ENCODE measurements at regions not wholly inside any gene's neighbourhood (a gene's known extent, or its start where the extent isn't known, plus 50 kb on each side); places are given as distances from the start of the nearest gene placed in this dataset.

- Histone ChIP-seq H3K9ac (ENCODE audit: insufficient read depth in 1 of 2, low read length in 2 of 2) (no peak overlapping the region), H3K9me3 (ENCODE audit: control insufficient read depth in 4 of 4, insufficient read depth in 3 of 4, low read length in 3 of 4) (no peaks in the 10 kb centered on the region), H3K27ac (ENCODE audit: low read depth in 1 of 2, low read length in 1 of 2) (no peak overlapping the region), H3K4me3 (no peak overlapping the region), H3K4me1 (ENCODE audit: control insufficient read depth in 5 of 5, insufficient read depth in 5 of 5, low read length in 5 of 5) (no peaks in the 10 kb centered on the region), H3K27me3 (ENCODE audit: control insufficient read depth in 3 of 3, insufficient read depth in 3 of 3, low read length in 2 of 3) (no peaks in the 10 kb centered on the region), H3K36me3 (ENCODE audit: control insufficient read depth in 4 of 4, insufficient read depth in 4 of 4, low read length in 4 of 4) (no peaks in the 10 kb centered on the region)
- DNase-seq, result no peak
- no peak for TF ChIP-seq CTCF (IDR thresholded peaks at IDR 0.05; ENCODE audit: control extremely low read depth, extremely low read depth)
- no peak for ATAC-seq (ENCODE audit: insufficient read depth, low FRiP score)
- 96 to 99% methylated on average over 2 of the region's 2 CpGs for WGBS, 2 donors
Measured at GRCh38 chr2:160976797-160977196, 183.4 kb upstream of the TANK start.

- WGBS, 2 donors, result 48 to 49% methylated on average over 2 of the region's 2 CpGs
Measured at GRCh38 chr2:160977376-160977775, 182.9 kb upstream of the TANK start.

GRCh38 chr2:160977854-160978253 is 182.4 kb upstream of the TANK start:
- H3K4me1 ChIP-seq (ENCODE audit: control insufficient read depth in 5 of 5, insufficient read depth in 5 of 5, low read length in 5 of 5), result no peaks in the 10 kb centered on the region
- DNase-seq (no peak), ATAC-seq (ENCODE audit: insufficient read depth, low FRiP score) (no peak)
- no peak overlapping the region for H3K27ac ChIP-seq (ENCODE audit: low read depth in 1 of 2, low read length in 1 of 2)
- no peaks in the 10 kb centered on the region for H3K27me3 ChIP-seq (ENCODE audit: control insufficient read depth in 3 of 3, insufficient read depth in 3 of 3, low read length in 2 of 3)
- H3K4me3 ChIP-seq, result no peak overlapping the region
- no peak for TF ChIP-seq CTCF (IDR thresholded peaks at IDR 0.05; ENCODE audit: control extremely low read depth, extremely low read depth)
- no peaks in the 10 kb centered on the region for H3K36me3 ChIP-seq (ENCODE audit: control insufficient read depth in 4 of 4, insufficient read depth in 4 of 4, low read length in 4 of 4)
- WGBS, 2 donors, result 92 to 95% methylated on average over 2 of the region's 2 CpGs
- H3K9me3 ChIP-seq (ENCODE audit: control insufficient read depth in 4 of 4, insufficient read depth in 3 of 4, low read length in 3 of 4), result no peaks in the 10 kb centered on the region
- no peak overlapping the region for H3K9ac ChIP-seq (ENCODE audit: insufficient read depth in 1 of 2, low read length in 2 of 2)

More at GRCh38 chr2:160977376-160977775, 182.9 kb upstream of the TANK start:
- no peak for TF ChIP-seq CTCF (IDR thresholded peaks at IDR 0.05; ENCODE audit: control extremely low read depth, extremely low read depth)
- Histone ChIP-seq H3K4me1 (ENCODE audit: control insufficient read depth in 5 of 5, insufficient read depth in 5 of 5, low read length in 5 of 5) (no peaks in the 10 kb centered on the region), H3K27ac (ENCODE audit: low read depth in 1 of 2, low read length in 1 of 2) (no peak overlapping the region), H3K4me3 (no peak overlapping the region), H3K9ac (ENCODE audit: insufficient read depth in 1 of 2, low read length in 2 of 2) (no peak overlapping the region), H3K27me3 (ENCODE audit: control insufficient read depth in 3 of 3, insufficient read depth in 3 of 3, low read length in 2 of 3) (no peaks in the 10 kb centered on the region), H3K36me3 (ENCODE audit: control insufficient read depth in 4 of 4, insufficient read depth in 4 of 4, low read length in 4 of 4) (no peaks in the 10 kb centered on the region), H3K9me3 (ENCODE audit: control insufficient read depth in 4 of 4, insufficient read depth in 3 of 4, low read length in 3 of 4) (no peaks in the 10 kb centered on the region)
- DNase-seq (no peak), ATAC-seq (ENCODE audit: insufficient read depth, low FRiP score) (no peak)

- no peak for TF ChIP-seq CTCF (IDR thresholded peaks at IDR 0.05; ENCODE audit: control extremely low read depth, extremely low read depth)
- Histone ChIP-seq H3K9ac (ENCODE audit: insufficient read depth in 1 of 2, low read length in 2 of 2) (no peak overlapping the region), H3K9me3 (ENCODE audit: control insufficient read depth in 4 of 4, insufficient read depth in 3 of 4, low read length in 3 of 4) (no peaks in the 10 kb centered on the region), H3K4me1 (ENCODE audit: control insufficient read depth in 5 of 5, insufficient read depth in 5 of 5, low read length in 5 of 5) (peaks cover 0 to 13% (median 10%) of the 10 kb centered on the region in 5 donors), H3K27me3 (ENCODE audit: control insufficient read depth in 3 of 3, insufficient read depth in 3 of 3, low read length in 2 of 3) (no peaks in the 10 kb centered on the region), H3K27ac (ENCODE audit: low read depth in 1 of 2, low read length in 1 of 2) (peak overlapping the region in 1 of 2 donors; percentile 82), H3K36me3 (ENCODE audit: control insufficient read depth in 4 of 4, insufficient read depth in 4 of 4, low read length in 4 of 4) (no peaks in the 10 kb centered on the region), H3K4me3 (no peak overlapping the region)
- 59 to 66% methylated on average over 3 of the region's 3 CpGs for WGBS, 2 donors
- DNase-seq (peak in 2 of 3 donors; percentile 34 to 64), ATAC-seq (ENCODE audit: insufficient read depth, low FRiP score) (no peak)
Measured at GRCh38 chr2:160984426-160985077, 175.7 kb upstream of the TANK start.
